Esophagus squamous epithelium (tissue), 5 donors: ENCODE measurements at regions not wholly inside any gene's neighbourhood (a gene's known extent, or its start where the extent isn't known, plus 50 kb on each side); places are given as distances from the start of the nearest gene placed in this dataset.

Experiments
- DNase-seq: peaks from one replicate; lab custom pipeline; 2025; lab: John Stamatoyannopoulos, UW
- H3K27ac ChIP-seq, 4 donors: fragments of 200-600 bp; sonication (generic); one replicate each; pipeline ENCODE4 v1.5.1; 2016 to 2019; ENCODE audit warnings: mild to moderate bottlenecking in 1 of 4
- H3K27me3 ChIP-seq, 4 donors: fragments of 200-600 bp; sonication (generic); 1 replicate in 3 of 4; 2 replicates in 1 of 4; pipeline versions ENCODE4 v1.5.1 to v1.6.0; 2017 to 2021; ENCODE audit warnings: antibody characterized with exemption in 1 of 4
- H3K36me3 ChIP-seq, 3 donors: fragments of 200-600 bp; sonication (generic); one replicate each; pipeline ENCODE4 v1.5.1; 2016 to 2019
- H3K4me1 ChIP-seq, 3 donors: fragments of 200-600 bp; sonication (generic); one replicate each; pipeline ENCODE4 v1.5.1; 2017 to 2019
- H3K4me3 ChIP-seq, 4 donors: fragments of 200-600 bp; sonication (generic); 1 replicate in 3 of 4; 2 replicates in 1 of 4; pipeline ENCODE4 v1.5.1; 2016 to 2019; ENCODE audit warnings: mild to moderate bottlenecking in 2 of 4, moderate library complexity in 1 of 4
- H3K9me3 ChIP-seq, 3 donors: fragments of 200-600 bp; sonication (generic); one replicate each; pipeline ENCODE4 v1.5.1; 2016 to 2019
- CTCF ChIP-seq, 6 experiments: fragments of 450-650 bp in 4 of 6; fragments of 200-600 bp in 2 of 6; sonication (generic) in 2 of 6; IDR thresholded peaks; one replicate each; pipeline ENCODE4 v1.5.1; 2016 to 2019; ENCODE audit warnings: antibody characterized with exemption in 6 of 6, mild to moderate bottlenecking in 4 of 6, moderate library complexity in 4 of 6
- POLR2A ChIP-seq, 4 donors: fragments of 450-650 bp; IDR thresholded peaks; one replicate each; pipeline ENCODE4 v1.6.1; 2017; ENCODE audit warnings: antibody characterized with exemption in 4 of 4, mild to moderate bottlenecking in 4 of 4, moderate library complexity in 3 of 4
- WGBS, 2 donors: methylation state at CpG; one replicate each; pipeline ENCODE4 v1.1.5; 2018; 5-methylcytosine and 5-hydroxymethylcytosine counted together
- intact Hi-C: fragments of 100-400 bp; cut with DNase I; formaldehyde crosslinking; loops from one replicate; pipeline ENCODE4 v1.15.0; 2022
- donor health status: DM: yes; HTN: yes; CAD: no.

GRCh38 chr22:44585559-44586350 lies 87.7 kb upstream of the RTL6 start:
- 71 to 75% methylated on average over 17 to 20 of the region's 20 CpGs for WGBS, 2 donors
- no peak for TF ChIP-seq CTCF (IDR thresholded peaks at IDR 0.05)
- TF ChIP-seq POLR2A (IDR thresholded peaks at IDR 0.05): no peak
- DNase-seq: no peak
- Histone ChIP-seq H3K36me3 (no peaks in the 10 kb centered on the region), H3K4me3 (no peak overlapping the region), H3K9me3 (no peaks in the 10 kb centered on the region), H3K27me3 (peaks cover 0 to 82% (median 0%) of the 10 kb centered on the region in 4 donors), H3K4me1 (peaks cover 0 to 21% (median 3%) of the 10 kb centered on the region in 3 donors), H3K27ac (no peak overlapping the region)
- intact Hi-C loops: no loop called here

DNA sequence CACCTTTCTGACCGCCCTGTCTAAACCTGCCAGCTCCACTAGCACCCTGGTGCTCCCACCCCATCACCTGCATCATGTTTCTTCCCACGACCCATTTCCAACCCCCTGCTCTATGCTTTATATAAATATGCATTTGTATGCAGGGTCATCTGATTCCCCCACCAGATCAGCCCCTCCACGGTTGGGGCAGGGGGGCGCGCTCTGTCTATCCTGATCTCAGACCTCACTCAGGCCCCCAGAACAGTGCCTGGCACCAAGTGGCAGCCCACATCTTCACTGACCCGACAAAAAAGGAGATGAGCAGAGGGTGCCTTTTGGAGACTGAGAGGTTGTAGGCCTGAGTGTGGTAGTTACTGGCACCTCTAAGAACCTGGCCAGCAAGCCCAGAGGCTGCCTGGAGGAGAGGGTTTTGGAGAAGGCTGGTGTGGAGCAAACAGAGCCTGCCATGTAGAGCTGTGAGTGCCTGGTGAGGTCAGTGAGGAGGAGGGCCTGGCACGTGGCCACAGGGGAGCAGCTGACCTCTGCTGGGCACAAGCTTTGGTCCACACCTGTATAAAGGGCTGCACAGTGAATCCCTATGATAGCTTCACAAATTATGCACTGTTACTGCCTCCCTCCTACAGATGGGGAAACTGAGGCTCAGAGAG lies 86.3 kb upstream of the RTL6 start:
- Histone ChIP-seq H3K36me3 (no peaks in the 10 kb centered on the region), H3K4me3 (no peak overlapping the region), H3K9me3 (no peaks in the 10 kb centered on the region), H3K4me1 (peaks cover 0 to 21% (median 3%) of the 10 kb centered on the region in 3 donors), H3K27me3 (peaks cover 0 to 83% (median 0%) of the 10 kb centered on the region in 4 donors), H3K27ac (no peak overlapping the region)
- no peak for DNase-seq
- TF ChIP-seq CTCF (IDR thresholded peaks at IDR 0.05) (no peak), POLR2A (IDR thresholded peaks at IDR 0.05) (no peak)
- intact Hi-C loops: no loop called here
- 70 to 85% methylated on average over 3 to 6 of the region's 7 CpGs for WGBS, 2 donors

DNA sequence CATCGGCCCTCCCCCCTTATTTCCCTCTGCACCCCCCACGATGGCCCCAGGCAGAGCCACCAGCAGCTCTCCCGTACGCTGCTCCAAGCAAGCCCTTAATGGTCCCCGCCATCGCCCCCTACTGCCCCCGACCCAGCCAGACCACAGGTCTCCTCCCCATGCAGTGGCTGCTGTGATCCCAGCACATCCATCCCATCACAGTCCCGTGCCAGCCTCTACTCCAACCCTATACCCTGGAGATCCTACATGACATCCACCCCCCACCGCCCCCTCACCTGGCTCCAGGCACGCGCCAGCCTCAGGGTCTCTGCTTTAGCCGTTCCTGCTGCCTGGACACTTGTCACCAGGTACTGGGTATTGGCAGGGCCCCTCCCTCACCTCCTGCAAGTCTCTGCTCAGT lies 85.8 kb upstream of the RTL6 start:
- H3K9me3 ChIP-seq: no peaks in the 10 kb centered on the region
- TF ChIP-seq POLR2A (IDR thresholded peaks at IDR 0.05) (no peak), CTCF (IDR thresholded peaks at IDR 0.05) (no peak)
- H3K36me3 ChIP-seq: no peaks in the 10 kb centered on the region
- no peak for DNase-seq
- WGBS, 2 donors: 56 to 61% methylated on average over 9 to 11 of the region's 12 CpGs
- no peak overlapping the region for H3K27ac ChIP-seq
- peaks cover 0 to 21% (median 3%) of the 10 kb centered on the region in 3 donors for H3K4me1 ChIP-seq
- no peak overlapping the region for H3K4me3 ChIP-seq
- intact Hi-C loops: no loop called here
- H3K27me3 ChIP-seq: peaks cover 0 to 88% (median 0%) of the 10 kb centered on the region in 4 donors

- no peak overlapping the region for H3K4me3 ChIP-seq
- intact Hi-C loops: no loop called here
- H3K36me3 ChIP-seq: no peaks in the 10 kb centered on the region
- H3K4me1 ChIP-seq: peaks cover 0 to 21% (median 3%) of the 10 kb centered on the region in 3 donors
- TF ChIP-seq POLR2A (IDR thresholded peaks at IDR 0.05): no peak
- TF ChIP-seq CTCF (IDR thresholded peaks at IDR 0.05): no peak
- peaks cover 0 to 91% (median 0%) of the 10 kb centered on the region in 4 donors for H3K27me3 ChIP-seq
- H3K9me3 ChIP-seq: no peaks in the 10 kb centered on the region
- DNase-seq: no peak
- H3K27ac ChIP-seq: no peak overlapping the region
- 48 to 51% methylated on average over 12 to 14 of the region's 15 CpGs for WGBS, 2 donors
Measured at GRCh38 chr22:44583061-44583760, 85.2 kb upstream of the RTL6 start.
